AG10803 (cell line): ENCODE measurements at regions not wholly inside any gene's neighbourhood (a gene's known extent, or its start where the extent isn't known, plus 50 kb on each side); places are given as distances from the start of the nearest gene placed in this dataset.

ENCODE experiments used
- DNase-seq: peaks from one replicate; pipeline ENCODE4 v3.0.0; 2010; ENCODE audit warnings: low read depth
- H3K4me3 ChIP-seq: 2 replicates; pipeline ENCODE4 v1.5.1; 2011; ENCODE audit warnings: mild to moderate bottlenecking, low read length, control low read depth
- TF ChIP-seq, protein P1 (sequence below): conservative IDR thresholded peaks from 2 replicates; pipeline ENCODE4 v1.5.1; 2011; ENCODE audit warnings: mild to moderate bottlenecking, low read length, control low read depth, inconsistent platforms

- no peak for DNase-seq
- H3K4me3 ChIP-seq = no peak overlapping the region
- TF ChIP-seq, protein P1, sequence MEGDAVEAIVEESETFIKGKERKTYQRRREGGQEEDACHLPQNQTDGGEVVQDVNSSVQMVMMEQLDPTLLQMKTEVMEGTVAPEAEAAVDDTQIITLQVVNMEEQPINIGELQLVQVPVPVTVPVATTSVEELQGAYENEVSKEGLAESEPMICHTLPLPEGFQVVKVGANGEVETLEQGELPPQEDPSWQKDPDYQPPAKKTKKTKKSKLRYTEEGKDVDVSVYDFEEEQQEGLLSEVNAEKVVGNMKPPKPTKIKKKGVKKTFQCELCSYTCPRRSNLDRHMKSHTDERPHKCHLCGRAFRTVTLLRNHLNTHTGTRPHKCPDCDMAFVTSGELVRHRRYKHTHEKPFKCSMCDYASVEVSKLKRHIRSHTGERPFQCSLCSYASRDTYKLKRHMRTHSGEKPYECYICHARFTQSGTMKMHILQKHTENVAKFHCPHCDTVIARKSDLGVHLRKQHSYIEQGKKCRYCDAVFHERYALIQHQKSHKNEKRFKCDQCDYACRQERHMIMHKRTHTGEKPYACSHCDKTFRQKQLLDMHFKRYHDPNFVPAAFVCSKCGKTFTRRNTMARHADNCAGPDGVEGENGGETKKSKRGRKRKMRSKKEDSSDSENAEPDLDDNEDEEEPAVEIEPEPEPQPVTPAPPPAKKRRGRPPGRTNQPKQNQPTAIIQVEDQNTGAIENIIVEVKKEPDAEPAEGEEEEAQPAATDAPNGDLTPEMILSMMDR = no peak
These were observed 306.3 kb upstream of the PPARGC1A start for GRCh38 chr4:24195991-24196736.

- H3K4me3 ChIP-seq = no peak overlapping the region
- DNase-seq = no peak
- TF ChIP-seq, protein P1 = no peak
These were observed 302.3 kb upstream of the PPARGC1A start for GRCh38 chr4:24192018-24192641.

GRCh38 chr4:24190761-24191695 is 301.2 kb upstream of the PPARGC1A start:
- H3K4me3 ChIP-seq = no peak overlapping the region
- TF ChIP-seq, protein P1 = no peak
- DNase-seq = no peak

DNA sequence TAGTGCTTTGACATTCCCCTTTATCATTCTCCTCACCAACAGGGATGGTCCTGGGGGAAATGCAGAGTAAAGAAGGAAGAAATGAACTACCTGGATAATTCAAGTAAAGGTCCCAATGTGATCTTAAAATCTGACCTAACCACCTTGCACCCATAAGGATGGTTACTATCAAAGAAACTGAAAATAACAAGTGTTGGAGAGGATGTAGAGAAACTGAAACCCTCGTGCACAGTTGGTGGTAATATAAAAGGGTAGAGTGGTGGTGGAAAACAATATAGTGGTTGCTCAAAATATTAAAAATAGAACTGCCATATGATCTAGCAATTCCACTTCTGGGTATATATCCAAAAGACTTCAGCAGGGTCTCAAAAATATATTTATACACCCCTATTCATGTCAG is 298.6 kb upstream of the PPARGC1A start:
- TF ChIP-seq, protein P1 = no peak
- DNase-seq = no peak
- H3K4me3 ChIP-seq = no peak overlapping the region

GRCh38 chr4:24186466-24186865 is 296.6 kb upstream of the PPARGC1A start:
- TF ChIP-seq, protein P1 = no peak
- DNase-seq = no peak
- no peak overlapping the region for H3K4me3 ChIP-seq

GRCh38 chr4:24181005-24181404 is 291.2 kb upstream of the PPARGC1A start:
- DNase-seq = no peak
- TF ChIP-seq, protein P1 = no peak
- H3K4me3 ChIP-seq = no peak overlapping the region
